HEK293T (cell line): ENCODE measurements at regions not wholly inside any gene's neighbourhood (a gene's known extent, or its start where the extent isn't known, plus 50 kb on each side); places are given as distances from the start of the nearest gene placed in this dataset.

Experiments
- CTCF ChIA-PET: fragments of 350-600 bp; formaldehyde crosslinking; extraction: SDS; loops from one replicate; lab custom pipeline; 2021; ENCODE audit warnings: antibody characterized with exemption, inconsistent platforms; lab: Yijun Ruan, JAX
- POLR2A ChIA-PET: fragments of 350-600 bp; formaldehyde crosslinking; extraction: SDS; loops from one replicate; lab custom pipeline; 2020; ENCODE audit warnings: antibody characterized with exemption, inconsistent platforms; lab: Yijun Ruan, JAX
- DNase-seq: peaks from one replicate; pipeline ENCODE4 v3.0.0; 2012; ENCODE audit warnings: mixed read lengths; ENCODE audit errors: extremely low spot score
- ARNT ChIP-seq: fragments of 450-650 bp; IDR thresholded peaks from 2 replicates; pipeline ENCODE4 v1.6.1; 2017; ENCODE audit warnings: mild to moderate bottlenecking
- BHLHE40 ChIP-seq: fragments of 450-650 bp; IDR thresholded peaks from 2 replicates; pipeline ENCODE4 v1.6.1; 2016; ENCODE audit warnings: mild to moderate bottlenecking, moderate library complexity, borderline replicate concordance
- CTBP1 ChIP-seq: fragments of 450-650 bp; IDR thresholded peaks from 2 replicates; pipeline ENCODE4 v1.6.1; 2016; ENCODE audit warnings: borderline replicate concordance
- ELF4 ChIP-seq: fragments of 450-650 bp; IDR thresholded peaks from 2 replicates; pipeline ENCODE4 v1.6.1; 2017; ENCODE audit warnings: antibody characterized with exemption
- FOXA1 ChIP-seq: fragments of 450-650 bp; IDR thresholded peaks from 2 replicates; pipeline ENCODE4 v1.6.1; 2016; ENCODE audit warnings: mild to moderate bottlenecking
- FOXK2 ChIP-seq: fragments of 450-650 bp; IDR thresholded peaks from 2 replicates; pipeline ENCODE4 v1.6.1; 2016; ENCODE audit warnings: mild to moderate bottlenecking
- FOXM1 ChIP-seq: fragments of 450-650 bp; IDR thresholded peaks from 2 replicates; pipeline ENCODE4 v1.6.1; 2017; ENCODE audit warnings: mild to moderate bottlenecking, borderline replicate concordance
- HDGF ChIP-seq: fragments of 450-650 bp; IDR thresholded peaks from 2 replicates; pipeline ENCODE4 v1.6.1; 2017; ENCODE audit warnings: antibody characterized with exemption, borderline replicate concordance
- L3MBTL2 ChIP-seq: fragments of 450-650 bp; conservative IDR thresholded peaks from 2 replicates; pipeline ENCODE4 v1.6.1; 2016; ENCODE audit warnings: mild to moderate bottlenecking
- LEF1 ChIP-seq: fragments of 450-650 bp; IDR thresholded peaks from 2 replicates; pipeline ENCODE4 v1.6.1; 2017; ENCODE audit warnings: mild to moderate bottlenecking, borderline replicate concordance
- NFRKB ChIP-seq: fragments of 450-650 bp; IDR thresholded peaks from 2 replicates; pipeline ENCODE4 v1.6.1; 2016; ENCODE audit warnings: mild to moderate bottlenecking, moderate library complexity
- SP1 ChIP-seq: fragments of 450-650 bp; IDR thresholded peaks from 2 replicates; pipeline ENCODE4 v1.6.1; 2017
- SUZ12 ChIP-seq: fragments of 450-650 bp; IDR thresholded peaks from 2 replicates; pipeline ENCODE4 v1.6.1; 2016; ENCODE audit warnings: mild to moderate bottlenecking
- TARDBP ChIP-seq: fragments of 450-650 bp; IDR thresholded peaks from 2 replicates; pipeline ENCODE4 v1.6.1; 2016
- ZNF384 ChIP-seq: fragments of 450-650 bp; IDR thresholded peaks from 2 replicates; pipeline ENCODE4 v1.6.1; 2016
- TF ChIP-seq, protein P1 (sequence below): fragments of 450-650 bp; IDR thresholded peaks from 2 replicates; pipeline ENCODE4 v1.6.1; 2016

GRCh38 chr9:32260151-32260862 lies 124.1 kb upstream of the ACO1 start:
- no peak for DNase-seq
- ChIA-PET CTCF (no interaction called here), POLR2A (no interaction called here)
- TF ChIP-seq HDGF = no peak

- TF ChIP-seq SUZ12 (no peak), HDGF (no peak), FOXK2 (no peak), ARNT (no peak), NFRKB (no peak), ELF4 (no peak), BHLHE40 (no peak), CTBP1 (no peak), FOXM1 (no peak), L3MBTL2 (no peak)
- CTCF ChIA-PET = no interaction called here
- no peak for DNase-seq
- POLR2A ChIA-PET = no interaction called here
Measured at GRCh38 chr9:32264170-32264864, 120.1 kb upstream of the ACO1 start.

DNA sequence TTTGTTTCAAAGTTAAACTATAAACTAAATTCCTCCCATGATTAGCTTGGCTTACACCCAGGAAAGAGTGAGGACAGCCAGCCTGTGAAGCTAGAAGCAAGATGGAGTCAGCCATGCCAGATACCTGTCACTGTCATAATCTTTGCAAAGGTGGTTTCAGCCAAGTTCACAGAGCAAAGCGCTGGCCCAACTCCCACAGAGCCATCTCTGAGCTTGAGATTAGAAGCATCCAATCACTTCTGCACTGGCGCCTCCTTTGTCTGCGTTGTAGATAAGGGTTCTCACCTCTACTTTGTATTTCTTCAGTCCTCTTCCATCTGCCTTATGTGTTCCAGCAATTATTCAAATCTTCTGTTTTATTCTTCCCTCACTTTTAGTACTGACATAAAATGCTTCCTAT lies 119.4 kb upstream of the ACO1 start:
- POLR2A ChIA-PET = no interaction called here
- CTCF ChIA-PET = no interaction called here
- TF ChIP-seq FOXK2 (no peak), ELF4 (no peak), ARNT (no peak), FOXM1 (no peak), NFRKB (no peak), BHLHE40 (no peak), CTBP1 (no peak), HDGF (no peak), L3MBTL2 (no peak), TARDBP (no peak), LEF1 (no peak), FOXA1 (no peak), ZNF384 (no peak), SUZ12 (no peak), SP1 (no peak)
- TF ChIP-seq, protein P1, sequence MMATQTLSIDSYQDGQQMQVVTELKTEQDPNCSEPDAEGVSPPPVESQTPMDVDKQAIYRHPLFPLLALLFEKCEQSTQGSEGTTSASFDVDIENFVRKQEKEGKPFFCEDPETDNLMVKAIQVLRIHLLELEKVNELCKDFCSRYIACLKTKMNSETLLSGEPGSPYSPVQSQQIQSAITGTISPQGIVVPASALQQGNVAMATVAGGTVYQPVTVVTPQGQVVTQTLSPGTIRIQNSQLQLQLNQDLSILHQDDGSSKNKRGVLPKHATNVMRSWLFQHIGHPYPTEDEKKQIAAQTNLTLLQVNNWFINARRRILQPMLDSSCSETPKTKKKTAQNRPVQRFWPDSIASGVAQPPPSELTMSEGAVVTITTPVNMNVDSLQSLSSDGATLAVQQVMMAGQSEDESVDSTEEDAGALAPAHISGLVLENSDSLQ = no peak
- DNase-seq = no peak

DNA sequence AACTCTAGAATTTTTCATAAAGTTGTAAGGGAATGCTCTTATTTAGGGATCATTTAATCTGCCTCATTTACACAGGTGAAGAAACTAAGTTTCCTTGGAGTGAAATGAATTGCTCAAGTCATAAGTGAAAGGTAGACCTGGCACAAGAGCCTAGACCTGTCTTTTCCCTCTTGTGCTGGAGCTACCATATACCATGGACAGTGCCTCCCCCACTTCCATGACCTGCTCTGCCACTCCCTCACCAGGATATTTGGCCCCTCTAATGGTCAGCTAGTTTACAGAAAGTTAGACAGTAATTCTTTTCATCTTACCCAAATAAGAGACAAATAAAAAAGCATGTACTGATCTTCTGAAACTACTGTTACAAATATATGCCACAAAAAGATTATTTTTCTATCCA lies 105.5 kb upstream of the ACO1 start:
- ChIA-PET POLR2A (no interaction called here), CTCF (no interaction called here)
- TF ChIP-seq HDGF (no peak), FOXK2 (no peak), FOXM1 (no peak), CTBP1 (no peak), ARNT (no peak), LEF1 (no peak), SUZ12 (no peak), FOXA1 (no peak), BHLHE40 (no peak), TARDBP (no peak), ELF4 (no peak)
- TF ChIP-seq, protein P1 = no peak
- DNase-seq = no peak

DNA sequence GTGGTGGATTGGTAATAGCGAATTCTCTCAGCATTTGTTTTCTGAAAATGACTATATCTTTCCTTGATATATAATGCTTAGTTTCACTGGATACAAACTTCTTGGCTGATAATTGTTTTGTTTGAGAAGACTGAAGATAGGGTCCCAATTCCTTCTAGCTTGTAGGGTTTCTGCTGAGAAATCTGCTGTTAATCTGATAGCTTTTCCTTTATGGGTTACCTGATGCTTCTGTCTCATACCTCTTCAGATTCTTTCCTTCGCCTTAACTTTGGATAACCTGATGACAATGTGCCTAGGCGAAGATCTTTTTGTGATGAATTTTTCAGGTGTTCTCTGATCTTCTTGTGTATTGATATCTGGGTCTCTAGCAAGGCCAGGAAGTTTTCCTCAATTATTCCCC lies 94.7 kb upstream of the ACO1 start:
- POLR2A ChIA-PET = no interaction called here
- CTCF ChIA-PET = no interaction called here
- DNase-seq = no peak

DNA sequence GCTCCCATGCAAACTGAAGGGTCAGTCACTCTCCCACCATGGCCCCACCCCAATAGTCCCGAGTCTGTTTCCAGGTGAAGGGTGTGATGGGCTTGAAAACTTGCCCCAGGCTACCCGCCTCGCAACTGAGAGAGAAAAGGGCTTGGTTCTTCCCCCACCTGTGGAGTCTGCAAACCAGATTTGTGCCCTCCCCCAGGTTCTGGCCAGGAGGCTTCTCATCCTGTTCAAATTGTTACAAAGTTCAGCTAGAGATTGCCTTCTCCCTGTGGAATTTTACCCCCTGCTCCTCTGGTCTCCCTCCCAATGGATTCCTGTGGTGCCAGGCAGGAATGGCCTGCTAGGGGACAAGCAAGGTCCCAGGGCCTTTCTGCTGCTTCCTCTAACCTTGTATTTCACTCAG lies 93.1 kb upstream of the ACO1 start:
- ChIA-PET CTCF (no interaction called here), POLR2A (no interaction called here)
- DNase-seq = no peak
- TF ChIP-seq NFRKB (no peak), SP1 (no peak), HDGF (no peak), L3MBTL2 (no peak), TARDBP (no peak), LEF1 (no peak)

More for the DNA sequence above, 94.7 kb upstream of the ACO1 start:
- TF ChIP-seq CTBP1 (no peak), L3MBTL2 (no peak), NFRKB (no peak)

DNA sequence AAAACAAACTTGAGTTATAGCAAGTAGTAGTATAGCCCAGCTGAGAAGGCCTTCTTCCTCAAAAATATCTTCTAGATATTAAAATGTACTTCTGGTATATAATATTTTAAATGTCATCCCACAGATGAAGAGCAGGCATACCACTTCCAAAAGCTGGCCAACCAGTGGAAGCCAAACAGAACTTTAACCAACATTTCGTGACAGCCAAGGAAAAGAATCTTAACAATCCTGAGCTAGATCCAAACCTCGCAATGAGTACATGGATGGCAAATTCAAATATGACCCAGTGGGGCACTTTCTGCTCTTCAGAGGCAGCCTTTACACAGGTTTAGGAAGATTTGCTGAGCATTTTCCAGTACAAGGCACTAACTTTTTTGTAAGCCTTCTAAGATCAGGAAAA lies 91.8 kb upstream of the ACO1 start:
- ChIA-PET POLR2A (no interaction called here), CTCF (no interaction called here)
- no peak for TF ChIP-seq FOXK2
- TF ChIP-seq FOXM1 = no peak
- no peak for TF ChIP-seq FOXA1
- TF ChIP-seq SP1 = no peak
- no peak for TF ChIP-seq BHLHE40
- no peak for TF ChIP-seq L3MBTL2
- no peak for TF ChIP-seq TARDBP
- TF ChIP-seq, protein P1 = no peak
- TF ChIP-seq SUZ12 = no peak
- no peak for TF ChIP-seq ARNT
- TF ChIP-seq CTBP1 = no peak
- no peak for TF ChIP-seq LEF1
- TF ChIP-seq NFRKB = no peak
- TF ChIP-seq ELF4 = no peak
- TF ChIP-seq HDGF = no peak
- TF ChIP-seq ZNF384 = no peak
- no peak for DNase-seq
